Heart right ventricle (tissue), 16 donors: ENCODE measurements at regions not wholly inside any gene's neighbourhood (a gene's known extent, or its start where the extent isn't known, plus 50 kb on each side); places are given as distances from the start of the nearest gene placed in this dataset.

Experiments
- ATAC-seq, 8 donors: fragments of 200-7000 bp; cut with Tn5 transposase; one replicate each; pipeline ENCODE4 v1.9.1; 2020; ENCODE audit warnings: mild to moderate bottlenecking in 8 of 8, moderate library complexity in 8 of 8, moderate number of reproducible peaks in 1 of 8
- DNase-seq, 2 donors: peaks; one replicate each; pipeline ENCODE4 v3.0.0-alpha.2; 2020
- H3K27ac ChIP-seq, 10 donors: fragments of 200-600 bp; sonication (generic) in 2 of 10; one replicate each; pipeline versions ENCODE4 v1.5.0 to v1.8.0; 2020 to 2022; ENCODE audit warnings: mild to moderate bottlenecking in 3 of 10
- H3K27me3 ChIP-seq, 7 donors: fragments of 200-600 bp; one replicate each; pipeline ENCODE4 v1.8.0; 2021 to 2022; ENCODE audit warnings: mild to moderate bottlenecking in 2 of 7
- H3K36me3 ChIP-seq, 9 donors: fragments of 200-600 bp; sonication (generic) in 1 of 9; one replicate each; pipeline versions ENCODE4 v1.5.0 to v1.8.0; 2020 to 2022; ENCODE audit warnings: mild to moderate bottlenecking in 2 of 9
- H3K4me1 ChIP-seq, 9 donors: fragments of 200-600 bp; sonication (generic) in 1 of 9; one replicate each; pipeline versions ENCODE4 v1.5.0 to v1.8.0; 2020 to 2022; ENCODE audit warnings: mild to moderate bottlenecking in 4 of 9
- H3K4me3 ChIP-seq, 10 donors: fragments of 200-600 bp; sonication (generic) in 2 of 10; one replicate each; pipeline versions ENCODE4 v1.5.0 to v1.8.0; 2020 to 2022; ENCODE audit warnings: mild to moderate bottlenecking in 7 of 10, moderate library complexity in 2 of 10
- H3K9me3 ChIP-seq, 11 donors: fragments of 200-600 bp in 10 of 11; sonication (generic) in 2 of 11; one replicate each; pipeline versions ENCODE4 v1.5.0 to v1.8.0; 2013 to 2022; ENCODE audit warnings: mild to moderate bottlenecking in 2 of 11, control low read depth in 1 of 11, moderate library complexity in 1 of 11
- CTCF ChIP-seq, 9 donors: fragments of 200-600 bp; sonication (generic) in 2 of 9; IDR thresholded peaks; one replicate each; pipeline versions ENCODE4 v1.5.0 to v1.8.0; 2021 to 2022; ENCODE audit warnings: antibody characterized with exemption in 9 of 9, mild to moderate bottlenecking in 5 of 9, moderate library complexity in 1 of 9
- whole genome bisulfite sequencing, 2 donors: extraction: QIAGEN DNeasy Blood & Tissue Kit; methylation state at CpG; one replicate each; pipeline ENCODE4 v1.1.7; 2013; ENCODE audit warnings: inconsistent platforms in 1 of 2; 5-methylcytosine and 5-hydroxymethylcytosine counted together
- intact Hi-C, 10 donors: fragments of 100-400 bp; cut with DNase I; formaldehyde crosslinking; loops; one replicate each; pipeline versions ENCODE4 v1.11.1 to v1.14.2; 2022
- donor health status: Arrhythmogenic right ventricular cardiomyopathy.
- donor health status: ischemic (EF 13 %, LVEDD 7.1; RV severe dilation, severe dysfunction).
- donor health status: healthy with polysubstance abuse.
- donor health status: DM: no; HTN: yes; CAD: no.
- donor health status: DM: no; HTN: no; CAD: no.
- donor health status: ischemic (EF 25% LVEDD 6.9; RV normal size, moderate dysfunction).
- donor health status: ischemic (EF 25% LVEDD 5.7; RV mildly dilated, moderate dysfunction).
- donor health status: healthy.
- donor health status: DM: yes; HTN: yes; CAD: no.
- donor health status: Ischemic cardiomyopathy.
- donor health status: ischemic (EF 35%, LVEDD 5.7; RV mildly dilated, moderate dysfunction).
- donor health status: nonischemic (EF 11% LVEDD 7.7; RV severe dilation, severe dysfunction).
- donor health status: DM: yes; HTN: yes; CAD: no.
- donor health status: PGD.
- donor health status: ischemic (EF 29% LVEDD 5.4; RV normal size, mild dysfunction).
- donor health status: nonischemic (EF 23%, LVEDD 6.1; RV moderate dilation, normal function).

- no peak overlapping the region for H3K4me3 ChIP-seq
- WGBS, 2 donors, result 95 to 96% methylated on average over 4 of the region's 4 CpGs
- ATAC-seq (no peak), DNase-seq (no peak)
- TF ChIP-seq CTCF (IDR thresholded peaks at IDR 0.05), result no peak
- H3K4me1 ChIP-seq, result peaks cover 0 to 8% (median 0%) of the 10 kb centered on the region in 9 donors
- H3K9me3 ChIP-seq, result no peaks in the 10 kb centered on the region
- H3K27ac ChIP-seq, result no peak overlapping the region
- no peaks in the 10 kb centered on the region for H3K36me3 ChIP-seq
- no peaks in the 10 kb centered on the region for H3K27me3 ChIP-seq
- intact Hi-C loops, result loop anchor here in 1 of 10 donors (10.0 kb wide), 1 partner anchor 98 kb away; no protein-coding TSS in a partner anchor
These were observed 304.7 kb upstream of the SGK1 start for GRCh38 chr6:134622382-134623173.

- intact Hi-C loops, result loop anchor here in 1 of 10 donors (10.0 kb wide), 1 partner anchor 97 kb away; no protein-coding TSS in a partner anchor
- Histone ChIP-seq H3K9me3 (no peaks in the 10 kb centered on the region), H3K27ac (no peak overlapping the region), H3K4me3 (no peak overlapping the region), H3K27me3 (no peaks in the 10 kb centered on the region), H3K4me1 (peaks cover 0 to 8% (median 0%) of the 10 kb centered on the region in 9 donors), H3K36me3 (no peaks in the 10 kb centered on the region)
- DNase-seq (no peak), ATAC-seq (no peak)
- TF ChIP-seq CTCF (IDR thresholded peaks at IDR 0.05), result no peak
These were observed 303.9 kb upstream of the SGK1 start for GRCh38 chr6:134621858-134622257.

GRCh38 chr6:134619789-134620188 is 301.9 kb upstream of the SGK1 start:
- no peaks in the 10 kb centered on the region for H3K27me3 ChIP-seq
- H3K27ac ChIP-seq, result no peak overlapping the region
- ATAC-seq, result peak; percentile 55 to 90 (median 77)
- no peaks in the 10 kb centered on the region for H3K9me3 ChIP-seq
- H3K36me3 ChIP-seq, result no peaks in the 10 kb centered on the region
- peaks cover 0 to 8% (median 0%) of the 10 kb centered on the region in 9 donors for H3K4me1 ChIP-seq
- no peak for DNase-seq
- no peak overlapping the region for H3K4me3 ChIP-seq
- TF ChIP-seq CTCF (IDR thresholded peaks at IDR 0.05), result no peak
- 50 to 63% methylated on average over 4 of the region's 4 CpGs for WGBS, 2 donors
- intact Hi-C loops, result loop anchor here in 1 of 10 donors (10.0 kb wide), 1 partner anchor 95 kb away; no protein-coding TSS in a partner anchor

GRCh38 chr6:134619077-134619476 is 301.2 kb upstream of the SGK1 start:
- DNase-seq (no peak), ATAC-seq (no peak)
- Histone ChIP-seq H3K27me3 (no peaks in the 10 kb centered on the region), H3K9me3 (no peaks in the 10 kb centered on the region), H3K4me1 (peaks cover 0 to 8% (median 0%) of the 10 kb centered on the region in 9 donors), H3K36me3 (no peaks in the 10 kb centered on the region), H3K27ac (no peak overlapping the region), H3K4me3 (no peak overlapping the region)
- intact Hi-C loops, result no loop called here
- WGBS, 2 donors, result 96 to 97% methylated on average over 5 of the region's 5 CpGs
- no peak for TF ChIP-seq CTCF (IDR thresholded peaks at IDR 0.05)
